Fibroblast of skin of left quadriceps (primary cell): ENCODE measurements at regions not wholly inside any gene's neighbourhood (a gene's known extent, or its start where the extent isn't known, plus 50 kb on each side); places are given as distances from the start of the nearest gene placed in this dataset.
"Not testable (repeated sequence)": the region's sequence is repeated elsewhere in the genome, so short reads cannot be mapped to it uniquely, and the experiment has no call there.

Experiments
- DNase-seq, 2 experiments: peaks; one replicate each; pipeline ENCODE4 v3.0.0-alpha.2; 2013; ENCODE audit warnings: low read depth in 2 of 2

DNA sequence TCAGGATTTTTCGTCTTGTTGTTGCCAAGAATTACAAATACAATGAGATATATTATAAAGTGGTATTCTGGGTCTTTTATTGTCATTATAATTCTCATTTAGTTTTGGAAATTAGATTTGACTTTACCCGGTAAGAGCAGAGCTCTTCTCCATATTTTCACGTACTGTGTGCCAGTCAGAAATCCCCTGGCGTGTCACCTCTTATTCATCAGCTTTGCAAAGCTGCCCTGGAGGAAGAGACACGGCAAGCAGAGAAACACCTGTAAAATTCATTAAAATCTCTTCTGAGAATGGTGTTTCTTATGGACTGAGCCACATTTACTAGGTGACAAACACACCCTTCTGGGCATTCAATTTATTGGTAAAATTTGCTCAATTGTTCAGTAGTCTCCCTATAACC, 440.4 kb downstream of the HINT1 start:
- DNase-seq: no peak

DNA sequence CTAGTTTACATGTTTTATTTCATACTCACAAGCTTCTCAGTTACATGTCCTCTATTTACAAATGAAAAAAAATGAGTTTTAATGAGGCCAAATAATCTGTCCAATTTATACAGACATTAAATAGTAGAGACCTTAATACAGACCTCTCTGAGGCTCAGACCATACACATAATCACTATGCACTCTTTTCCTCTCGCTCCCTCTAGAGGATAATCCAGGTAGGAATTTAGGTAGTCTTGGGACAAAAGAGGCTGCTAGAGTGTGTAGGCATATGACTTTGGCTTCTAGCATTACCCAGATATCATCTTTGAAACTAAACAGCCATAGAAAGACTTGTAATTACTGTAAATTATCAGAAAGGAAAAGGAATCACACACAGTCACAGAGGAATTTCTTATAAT, 444.7 kb downstream of the HINT1 start:
- peak; percentile 28 to 45 for DNase-seq

DNA sequence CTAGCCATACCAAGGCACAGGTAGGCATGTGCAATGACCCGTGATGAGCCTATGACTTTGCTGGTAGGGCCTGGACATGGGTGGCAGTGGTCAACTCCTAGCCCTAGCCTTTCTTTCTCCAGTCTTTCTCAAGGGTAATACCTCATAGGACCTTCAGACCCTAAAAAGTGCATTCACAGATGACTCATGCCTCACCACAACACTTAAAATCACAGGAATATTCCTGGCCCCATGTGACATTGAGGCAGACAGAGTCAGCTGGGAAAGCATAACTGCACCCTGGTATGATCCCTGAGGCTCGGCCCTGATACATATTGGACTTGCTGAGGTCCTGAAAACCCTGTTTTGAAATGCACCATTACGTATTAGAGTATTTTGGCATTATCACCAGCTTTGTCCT, 449.5 kb downstream of the HINT1 start:
- DNase-seq: no peak

DNA sequence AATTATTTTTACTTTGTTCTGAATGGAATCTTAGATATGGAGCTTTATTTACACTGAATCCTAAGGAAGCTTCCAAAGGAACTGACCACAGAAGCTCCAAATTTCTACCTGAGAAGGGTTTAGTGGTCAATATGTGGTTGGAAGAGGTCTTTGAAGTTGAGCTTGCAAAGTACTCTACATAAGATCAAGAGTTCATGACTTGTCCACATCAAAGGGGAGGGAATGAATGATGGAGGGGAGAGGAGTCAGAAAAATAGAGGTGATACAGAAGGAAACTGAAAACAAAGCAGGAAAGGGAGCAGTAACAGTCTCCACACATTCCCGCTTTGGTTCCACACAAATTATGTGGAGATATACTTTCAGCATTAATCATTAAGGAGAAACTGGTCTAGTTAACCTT, 450.9 kb downstream of the HINT1 start:
- DNase-seq: no peak

DNA sequence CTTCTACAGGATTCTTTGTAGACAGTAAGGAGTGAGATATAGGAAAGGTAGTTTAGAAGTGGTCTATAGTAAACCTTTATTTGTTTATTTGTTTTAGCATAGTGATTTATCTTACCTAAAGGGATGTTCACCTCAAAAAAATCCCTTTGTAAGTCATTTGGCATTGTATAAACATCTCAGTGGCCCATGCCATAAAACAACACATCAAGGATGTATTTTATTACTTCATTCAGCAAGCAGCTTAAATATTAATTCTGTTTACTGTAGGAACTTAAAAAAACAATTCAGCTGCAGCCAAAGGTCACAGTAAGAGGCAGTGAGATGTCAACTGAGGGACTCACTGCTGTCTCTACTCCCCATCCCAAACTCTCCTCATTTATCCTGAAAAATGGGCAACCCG, 452.7 kb downstream of the HINT1 start:
- no peak for DNase-seq

GRCh38 chr5:130710596-130710995, 454.5 kb downstream of the HINT1 start:
- peak; percentile 30 to 32 for DNase-seq

- DNase-seq: no peak
Measured at GRCh38 chr5:130708754-130709153, 456.3 kb downstream of the HINT1 start.

DNA sequence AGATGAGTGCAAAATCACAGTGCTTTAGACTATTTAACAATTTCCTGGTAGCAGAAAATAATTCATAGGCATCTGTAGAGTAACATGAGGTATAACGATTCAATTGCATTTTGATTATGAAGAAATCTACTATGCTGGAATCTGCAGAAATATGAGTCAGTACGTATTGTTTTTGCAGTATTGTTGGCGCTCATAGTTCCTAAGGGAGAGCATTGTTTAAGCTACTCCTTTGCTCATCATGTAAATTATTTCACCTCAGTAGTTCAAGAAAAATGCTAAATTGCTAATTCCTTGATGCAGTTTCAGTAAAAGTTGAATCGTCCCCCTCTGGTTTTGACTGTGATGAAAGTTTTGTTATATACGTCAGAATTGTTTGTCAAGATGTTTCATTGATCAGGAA, 458.4 kb downstream of the HINT1 start:
- no peak for DNase-seq

DNA sequence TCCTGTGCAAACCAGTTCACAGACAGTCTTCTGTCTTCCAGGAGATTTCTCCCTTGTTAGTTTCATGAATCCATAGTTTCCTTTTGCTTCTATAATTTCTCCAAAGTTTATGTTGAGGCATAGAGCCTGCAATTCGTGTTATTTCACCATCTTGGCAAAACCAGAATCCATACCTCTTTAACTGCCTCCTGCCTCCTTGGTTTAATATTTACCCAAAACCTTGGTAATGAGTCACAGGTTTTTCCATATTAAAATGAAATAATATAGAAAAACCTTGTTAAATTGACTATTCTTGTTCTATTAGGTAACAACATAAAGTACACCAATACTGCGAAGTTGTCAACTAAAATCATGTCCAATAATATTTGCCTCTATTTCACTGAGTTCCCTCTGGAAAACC, 459.7 kb downstream of the HINT1 start:
- no peak for DNase-seq

- DNase-seq: no peak
Measured at GRCh38 chr5:130693509-130693908, 471.5 kb downstream of the HINT1 start.

GRCh38 chr5:130692770-130693169, 472.3 kb downstream of the HINT1 start:
- DNase-seq: peak; percentile 32

- no peak for DNase-seq
Measured at GRCh38 chr5:130689831-130690230, 475.2 kb downstream of the HINT1 start.

DNA sequence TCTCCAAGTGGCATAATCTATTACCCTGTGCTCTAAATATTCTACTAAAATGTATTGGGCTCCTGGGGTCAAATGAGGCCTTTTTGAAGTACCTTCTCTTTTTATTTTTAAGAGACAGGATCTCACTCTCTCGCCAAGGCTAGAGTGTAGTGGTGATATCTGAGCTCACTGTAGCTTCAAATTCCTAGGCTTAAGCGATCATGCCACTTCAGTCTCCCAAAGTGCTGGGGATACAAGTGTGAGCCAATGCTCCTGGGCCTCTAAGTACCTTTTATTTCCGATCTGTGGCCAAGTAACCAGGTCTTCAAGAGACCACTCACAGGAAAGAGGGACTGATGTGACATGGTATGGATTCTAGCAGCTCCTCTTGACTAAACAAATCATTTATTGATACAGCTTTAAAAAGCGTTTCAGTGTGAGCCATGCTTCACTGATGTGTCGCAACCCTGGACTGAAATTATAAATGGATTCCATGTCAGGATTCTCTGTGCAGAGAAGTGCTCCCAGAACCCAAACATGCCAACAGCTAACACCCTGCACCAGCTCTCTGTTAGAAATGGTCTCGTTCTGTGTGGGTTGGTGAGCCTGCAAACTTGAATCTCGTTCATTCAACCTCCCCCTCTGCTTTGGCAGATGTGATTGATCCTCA, 477.8 kb downstream of the HINT1 start:
- DNase-seq: no peak

DNA sequence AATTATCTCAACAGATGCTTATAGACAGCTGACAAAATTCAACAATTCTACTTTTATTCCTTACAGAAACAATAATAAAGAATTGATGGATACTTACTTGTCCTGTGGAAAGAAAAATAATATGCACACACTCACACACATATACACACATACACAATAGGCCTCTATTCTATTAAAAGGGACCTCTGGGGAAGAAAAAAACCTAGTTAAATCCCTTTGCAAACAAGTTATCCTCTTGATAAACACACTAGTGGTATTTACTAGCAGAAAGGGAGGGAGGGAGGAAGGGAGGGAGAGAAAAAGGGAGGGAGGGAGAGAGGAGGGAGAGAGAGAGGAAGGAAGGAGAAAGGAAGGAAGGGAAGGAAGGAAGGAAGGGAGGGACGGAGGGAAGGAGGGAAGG, 486.4 kb downstream of the HINT1 start:
- DNase-seq: no peak

- no peak for DNase-seq
Measured at GRCh38 chr5:130666462-130666861, 498.6 kb downstream of the HINT1 start.

DNA sequence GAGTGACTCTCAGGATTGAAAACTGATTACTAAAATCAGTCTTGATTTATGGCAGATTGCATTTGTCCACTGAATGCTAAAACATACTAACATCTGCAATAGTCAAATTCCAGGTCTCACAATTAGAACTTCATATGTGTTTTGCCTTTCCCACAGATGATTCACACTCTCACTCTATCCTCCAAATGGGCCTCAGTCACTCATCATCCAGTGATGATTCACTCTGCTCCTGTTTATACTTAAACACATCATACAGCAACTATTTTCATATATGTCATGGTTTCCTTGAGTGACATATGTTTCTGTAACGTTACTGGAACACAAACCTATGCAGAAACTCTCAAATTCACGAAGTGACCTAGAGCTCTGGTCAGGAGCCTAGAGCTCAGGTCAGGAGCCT, 512.9 kb downstream of the HINT1 start:
- peak; percentile 85 to 87 for DNase-seq

DNA sequence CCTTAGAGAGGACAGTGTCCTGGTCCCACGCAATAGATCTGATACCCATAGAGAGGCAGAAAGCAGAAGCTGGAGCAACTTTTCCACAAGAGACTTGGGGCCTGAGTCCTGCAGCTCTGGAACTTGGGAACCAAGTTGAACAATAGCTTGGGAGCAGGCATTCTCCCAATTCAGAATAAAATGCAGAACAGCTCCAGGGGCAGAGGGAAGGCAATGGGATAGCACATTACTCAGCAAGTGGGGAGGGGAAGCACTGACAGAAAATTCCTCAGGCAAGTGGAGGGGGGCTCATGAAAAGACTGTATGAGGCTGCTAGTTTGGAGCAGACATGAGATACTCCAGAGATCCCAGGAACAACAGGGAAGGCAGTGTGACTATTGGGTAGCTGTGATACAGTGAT, 513.6 kb downstream of the HINT1 start:
- no peak for DNase-seq

DNA sequence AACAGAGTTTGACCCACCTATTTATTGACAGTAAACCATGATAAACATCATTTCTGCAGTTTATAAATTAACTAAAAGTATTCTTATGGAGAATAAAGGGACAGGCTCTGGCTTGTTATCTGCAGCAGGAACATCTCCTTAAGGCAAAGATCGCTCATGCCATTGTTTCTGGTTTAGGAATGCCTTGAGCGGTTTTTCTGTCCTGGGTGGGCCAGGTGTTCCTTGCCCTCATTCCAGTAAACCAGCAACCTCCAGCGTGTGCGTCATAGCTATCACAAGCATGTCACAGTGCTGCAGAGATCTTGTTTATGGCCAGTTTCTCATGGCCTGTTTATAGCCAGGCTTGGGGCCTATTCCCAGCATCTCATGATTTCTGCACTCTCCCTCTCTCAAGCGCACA, 521.7 kb downstream of the HINT1 start:
- no peak for DNase-seq

GRCh38 chr5:130642461-130642860, 522.6 kb downstream of the HINT1 start:
- DNase-seq: no peak

DNA sequence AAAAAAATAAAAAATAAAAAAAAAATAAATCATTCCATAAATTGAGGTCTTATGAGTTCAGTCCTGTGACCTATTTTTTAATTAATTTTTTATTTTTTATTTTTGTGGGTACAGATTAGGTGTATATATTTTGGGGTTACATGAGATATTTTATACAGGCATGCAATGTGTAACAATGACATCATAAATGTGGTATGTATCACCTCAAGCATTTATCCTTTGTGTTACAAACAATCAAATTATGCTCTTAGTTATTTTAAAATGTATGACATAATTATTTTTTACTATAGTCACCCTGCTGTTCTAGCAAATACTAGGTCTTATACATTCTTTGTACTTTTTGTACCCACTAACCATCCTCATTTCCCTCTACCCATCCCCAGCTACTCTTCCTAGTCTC, 537.9 kb downstream of the HINT1 start:
- no peak for DNase-seq

DNA sequence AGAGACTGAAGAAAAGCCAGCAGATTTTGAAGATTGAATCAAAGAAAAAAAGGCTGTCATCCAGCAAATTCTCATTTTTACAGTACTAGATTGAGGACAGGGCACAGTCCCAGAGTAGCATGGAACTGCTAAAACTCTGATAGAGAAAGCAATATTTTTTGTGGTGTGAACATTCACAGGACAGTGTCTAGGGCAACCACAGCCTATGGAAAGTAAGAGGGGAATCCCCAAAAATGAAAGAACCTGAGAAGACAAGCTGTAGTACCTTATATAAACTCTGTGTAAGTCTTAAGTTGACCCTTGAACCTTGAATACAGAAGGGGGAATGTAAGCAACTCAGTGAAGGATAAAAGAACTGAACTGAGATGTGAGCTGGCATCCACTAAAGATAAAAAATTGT, 540.3 kb downstream of the HINT1 start:
- no peak for DNase-seq

DNA sequence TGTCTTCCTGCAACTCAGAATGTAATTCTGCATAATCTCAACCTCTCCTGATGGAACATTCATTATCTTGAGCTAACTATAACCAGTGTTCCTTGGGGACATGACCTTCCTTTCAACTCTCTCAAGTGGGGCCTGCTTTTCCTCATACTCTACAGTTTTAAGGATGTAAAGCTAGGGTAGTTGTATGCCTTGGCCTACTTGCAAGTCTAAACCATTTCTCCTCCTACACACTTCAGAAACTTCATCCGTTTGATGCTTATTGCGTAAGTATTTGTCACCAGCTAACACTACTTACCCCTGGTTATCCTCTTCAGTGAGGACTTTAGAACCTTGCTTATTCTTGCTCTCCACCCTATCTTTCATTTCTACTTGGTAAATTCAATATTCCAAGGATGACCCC, 548.9 kb downstream of the HINT1 start:
- DNase-seq: no peak

DNA sequence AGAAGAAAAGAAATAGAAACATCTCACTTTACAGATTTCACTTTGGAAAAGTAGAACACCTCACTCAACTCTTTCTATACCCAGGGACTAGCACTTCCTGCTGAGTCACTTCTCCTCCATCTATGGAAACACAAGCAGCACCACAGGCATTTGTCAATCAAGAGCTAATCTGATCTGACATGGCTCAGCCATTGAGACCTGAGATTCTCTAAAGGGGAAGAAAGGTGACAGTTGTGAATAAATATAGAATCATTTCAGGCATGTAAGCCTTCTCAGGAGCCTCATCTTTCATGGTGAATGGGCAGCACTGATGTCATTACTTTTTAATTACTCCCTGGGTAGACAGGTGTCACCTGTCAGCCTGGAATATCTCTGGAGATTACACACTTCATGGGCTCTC, 559.8 kb downstream of the HINT1 start:
- DNase-seq: no peak

DNA sequence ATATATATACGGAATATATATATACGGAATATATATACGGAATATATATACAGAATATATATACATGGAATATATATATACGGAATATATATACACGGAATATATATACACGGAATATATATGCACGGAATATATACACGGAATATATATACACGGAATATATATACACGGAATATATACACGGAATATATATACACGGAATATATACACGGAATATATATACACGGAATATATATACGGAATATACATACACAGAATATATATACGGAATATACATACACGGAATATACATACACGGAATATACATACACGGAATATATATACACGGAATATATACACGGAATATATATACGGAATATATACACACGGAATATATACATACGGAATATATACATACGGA, 568.4 kb downstream of the HINT1 start:
- not testable (repeated sequence) for DNase-seq
